Epithelial cell of proximal tubule (primary cell): ENCODE measurements at regions not wholly inside any gene's neighbourhood (a gene's known extent, or its start where the extent isn't known, plus 50 kb on each side); places are given as distances from the start of the nearest gene placed in this dataset.
A peak's percentile ranks its signal among the peaks of the same experiment; 100 is the strongest.

Experiments used
- DNase-seq: peaks from one replicate; pipeline ENCODE4 v3.0.0-alpha.2; 2011; ENCODE audit warnings: low read depth
- H3K4me3 ChIP-seq: 2 replicates; pipeline ENCODE4 v1.5.1; 2011; ENCODE audit warnings: low read depth, mild to moderate bottlenecking, low read length
- TF ChIP-seq, protein P1 (sequence below): conservative IDR thresholded peaks from 2 replicates; pipeline ENCODE4 v1.5.1; 2012; ENCODE audit warnings: low read depth, mild to moderate bottlenecking, low read length

DNA sequence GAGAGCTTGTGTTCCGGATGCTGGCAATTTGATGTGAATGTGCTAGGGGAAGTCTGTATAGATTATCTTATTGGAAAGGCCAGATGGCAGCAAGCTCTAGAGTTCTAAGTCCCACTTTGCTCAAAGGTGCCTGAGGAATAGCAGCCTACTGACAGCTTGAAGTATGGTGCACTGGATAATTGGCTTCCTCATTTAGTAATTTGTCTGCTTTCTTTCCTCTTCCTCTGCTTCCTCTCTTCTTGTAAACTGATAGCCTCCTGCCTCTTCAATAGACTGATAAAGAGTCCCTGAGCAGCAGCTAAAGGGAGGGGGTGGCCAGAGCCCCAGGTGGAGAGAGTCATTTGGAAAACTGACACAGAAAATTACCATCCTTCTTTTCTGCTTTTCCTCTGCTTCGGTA, 177.3 kb downstream of the FGF1 start:
- H3K4me3 ChIP-seq = no peak overlapping the region
- TF ChIP-seq, protein P1, sequence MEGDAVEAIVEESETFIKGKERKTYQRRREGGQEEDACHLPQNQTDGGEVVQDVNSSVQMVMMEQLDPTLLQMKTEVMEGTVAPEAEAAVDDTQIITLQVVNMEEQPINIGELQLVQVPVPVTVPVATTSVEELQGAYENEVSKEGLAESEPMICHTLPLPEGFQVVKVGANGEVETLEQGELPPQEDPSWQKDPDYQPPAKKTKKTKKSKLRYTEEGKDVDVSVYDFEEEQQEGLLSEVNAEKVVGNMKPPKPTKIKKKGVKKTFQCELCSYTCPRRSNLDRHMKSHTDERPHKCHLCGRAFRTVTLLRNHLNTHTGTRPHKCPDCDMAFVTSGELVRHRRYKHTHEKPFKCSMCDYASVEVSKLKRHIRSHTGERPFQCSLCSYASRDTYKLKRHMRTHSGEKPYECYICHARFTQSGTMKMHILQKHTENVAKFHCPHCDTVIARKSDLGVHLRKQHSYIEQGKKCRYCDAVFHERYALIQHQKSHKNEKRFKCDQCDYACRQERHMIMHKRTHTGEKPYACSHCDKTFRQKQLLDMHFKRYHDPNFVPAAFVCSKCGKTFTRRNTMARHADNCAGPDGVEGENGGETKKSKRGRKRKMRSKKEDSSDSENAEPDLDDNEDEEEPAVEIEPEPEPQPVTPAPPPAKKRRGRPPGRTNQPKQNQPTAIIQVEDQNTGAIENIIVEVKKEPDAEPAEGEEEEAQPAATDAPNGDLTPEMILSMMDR = no peak
- DNase-seq = no peak

DNA sequence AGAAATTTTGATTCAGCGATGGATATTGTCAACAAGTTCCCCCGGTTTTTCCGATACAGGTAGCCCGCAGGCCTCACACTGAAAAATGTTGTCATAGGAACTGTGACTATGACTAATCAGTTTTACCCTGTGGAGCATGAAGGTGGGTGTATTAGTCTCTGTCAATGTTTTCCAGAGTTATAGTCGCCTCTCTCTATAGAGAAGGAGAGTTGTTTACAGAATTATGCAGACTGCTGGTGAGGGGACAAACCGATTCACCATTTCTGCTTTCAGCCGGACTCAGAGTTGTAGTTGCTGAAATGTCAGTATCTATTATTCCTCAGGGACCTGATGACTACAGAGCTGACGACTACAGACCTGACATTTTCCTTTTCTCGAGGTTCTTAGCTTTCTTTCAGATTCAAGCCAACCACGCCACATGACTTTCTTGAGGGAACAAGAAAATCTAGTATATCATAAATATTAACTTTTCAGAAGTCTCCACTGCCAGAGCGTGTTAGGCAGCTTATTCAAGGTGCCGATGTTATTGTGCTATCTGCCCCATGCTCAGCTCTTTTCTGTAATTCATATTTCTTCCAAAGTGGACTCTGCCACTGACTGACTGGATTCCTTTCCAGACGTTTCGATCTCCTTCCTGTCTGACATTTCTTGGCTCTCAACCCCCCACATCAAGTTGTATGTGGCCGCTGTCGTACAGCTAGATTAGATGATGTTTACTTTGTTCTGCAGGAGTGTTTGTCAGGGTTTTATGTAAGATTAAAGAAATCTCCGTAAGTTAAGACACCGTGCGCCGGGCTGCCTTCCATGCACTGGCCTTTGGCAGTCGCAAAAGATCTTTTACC, 178.1 kb downstream of the FGF1 start:
- DNase-seq = peak; percentile 88
- TF ChIP-seq, protein P1 = no peak
- H3K4me3 ChIP-seq = peak overlapping the region; percentile 12

DNA sequence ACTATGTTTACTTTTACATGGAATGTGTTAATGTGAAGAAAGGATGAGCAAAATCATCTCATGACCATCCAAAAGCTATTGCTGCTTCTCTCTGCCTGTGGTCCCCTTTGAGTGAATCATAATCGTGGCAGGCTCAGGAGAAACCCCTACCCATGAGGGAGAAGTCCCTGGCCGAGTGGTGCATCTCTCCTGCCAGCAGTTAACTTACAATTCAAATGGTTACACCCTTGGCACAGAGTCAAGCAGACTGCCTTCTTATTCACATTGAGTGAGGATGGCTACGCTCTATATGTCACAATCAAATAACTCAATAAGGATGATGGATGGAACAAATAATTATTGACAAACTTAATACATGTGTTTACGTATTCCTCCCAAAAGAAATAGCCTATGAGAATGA, 179.1 kb downstream of the FGF1 start:
- TF ChIP-seq, protein P1 = no peak
- no peak for DNase-seq
- H3K4me3 ChIP-seq = no peak overlapping the region

DNA sequence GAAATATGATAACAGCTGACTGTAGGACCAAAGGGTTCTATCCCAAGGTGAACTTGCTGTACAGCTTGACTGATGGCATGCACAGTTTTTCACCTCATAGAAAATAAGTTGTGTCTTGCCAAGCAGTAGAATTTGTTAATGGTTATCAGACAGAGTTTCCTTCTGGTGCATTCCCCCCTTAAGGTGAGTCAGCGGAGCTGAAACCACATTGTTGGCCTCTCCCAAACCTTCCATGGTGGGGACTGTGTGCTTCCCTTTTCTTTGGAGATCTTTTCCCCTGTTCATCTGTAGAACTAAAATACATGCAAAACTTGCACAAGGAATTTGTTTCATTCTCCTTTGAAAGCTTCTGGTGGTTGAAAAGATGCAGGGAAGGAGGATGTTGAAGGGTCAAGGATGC, 179.8 kb downstream of the FGF1 start:
- DNase-seq = no peak
- H3K4me3 ChIP-seq = no peak overlapping the region
- TF ChIP-seq, protein P1 = no peak

DNA sequence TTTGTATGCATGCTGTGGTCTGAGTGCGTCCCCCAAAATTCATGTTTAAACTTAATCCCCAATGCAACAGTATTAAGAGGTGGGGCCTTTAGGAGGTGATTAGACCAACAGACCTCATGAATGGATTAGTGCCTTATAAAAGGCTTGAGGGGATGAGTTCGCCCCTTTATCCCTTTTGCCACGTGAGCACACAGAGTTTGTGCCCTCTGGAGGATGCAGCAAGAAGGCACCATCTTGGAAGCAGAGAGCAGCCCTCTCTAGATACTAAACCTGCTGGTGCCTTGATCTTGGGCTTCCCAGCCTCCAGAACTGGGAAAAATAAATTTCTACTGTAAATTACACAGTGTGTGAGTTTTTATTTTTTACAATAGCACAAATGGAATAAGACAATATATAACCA, 177.1 kb upstream of the SPRY4 start:
- H3K4me3 ChIP-seq = no peak overlapping the region
- no peak for DNase-seq
- TF ChIP-seq, protein P1 = no peak

DNA sequence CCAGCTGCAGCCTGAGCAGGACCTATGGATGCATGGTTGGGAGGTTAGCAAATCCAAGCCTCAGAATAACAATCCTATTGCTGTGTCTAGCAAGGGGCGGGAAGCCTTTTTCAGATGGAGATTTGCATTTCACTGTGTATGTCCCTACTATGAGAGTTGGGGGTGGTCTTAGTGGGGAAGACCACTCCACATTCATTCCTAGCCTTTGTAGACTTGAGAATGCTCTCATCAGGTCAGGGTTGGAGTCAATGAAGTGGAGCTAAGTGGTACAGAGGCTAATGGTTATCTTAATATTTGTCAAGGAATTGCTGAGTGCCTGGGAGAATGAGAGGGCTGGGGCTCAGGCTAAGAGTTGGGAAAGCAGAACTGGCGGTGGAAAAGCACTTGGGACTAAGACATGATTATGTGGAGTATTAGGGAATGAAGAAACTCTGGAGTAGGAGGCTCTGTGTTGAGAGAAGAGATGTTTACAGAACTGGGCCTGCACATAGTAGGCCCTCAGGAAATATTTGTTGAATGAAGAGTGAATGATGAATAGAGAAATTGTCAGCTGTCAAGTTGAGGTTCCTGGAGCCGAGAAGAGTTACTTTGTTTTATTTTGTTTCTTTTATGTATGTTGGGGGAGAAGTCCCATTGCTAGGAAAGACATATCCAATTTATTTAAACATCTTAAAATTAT, 175.5 kb upstream of the SPRY4 start:
- TF ChIP-seq, protein P1 = no peak
- DNase-seq = no peak
- no peak overlapping the region for H3K4me3 ChIP-seq
